GM19238 (cell line): ENCODE measurements at regions not wholly inside any gene's neighbourhood (a gene's known extent, or its start where the extent isn't known, plus 50 kb on each side); places are given as distances from the start of the nearest gene placed in this dataset.

ENCODE experiments used
- DNase-seq: peaks from one replicate; pipeline ENCODE4 v3.0.0; 2011; ENCODE audit warnings: low spot score; ENCODE audit not compliant: insufficient read length

GRCh38 chr17:73952082-73952479 lies 251.4 kb upstream of the RPL38 start:
- no peak for DNase-seq

GRCh38 chr17:73952480-73953205 lies 250.8 kb upstream of the RPL38 start:
- DNase-seq, result peak; percentile 35

- no peak for DNase-seq
These were observed 250.1 kb upstream of the RPL38 start for GRCh38 chr17:73953206-73954033.

- no peak for DNase-seq
These were observed 248.5 kb upstream of the RPL38 start for GRCh38 chr17:73954951-73955350.

- no peak for DNase-seq
These were observed 247.9 kb upstream of the RPL38 start for GRCh38 chr17:73955616-73956015.

- DNase-seq, result no peak
These were observed 247.3 kb upstream of the RPL38 start for GRCh38 chr17:73956169-73956568.

GRCh38 chr17:73956595-73957465 lies 246.6 kb upstream of the RPL38 start:
- DNase-seq, result peak; percentile 46

- no peak for DNase-seq
These were observed 245.9 kb upstream of the RPL38 start for GRCh38 chr17:73957564-73957963.

- no peak for DNase-seq
These were observed 245.0 kb upstream of the RPL38 start for GRCh38 chr17:73958453-73958852.

GRCh38 chr17:73960469-73960868 lies 243.0 kb upstream of the RPL38 start:
- DNase-seq, result no peak

GRCh38 chr17:73962308-73962707 lies 241.2 kb upstream of the RPL38 start:
- DNase-seq, result no peak

- DNase-seq, result no peak
These were observed 234.8 kb upstream of the RPL38 start for GRCh38 chr17:73968680-73969079.

- DNase-seq, result no peak
These were observed 233.5 kb upstream of the RPL38 start for GRCh38 chr17:73969956-73970355.

- DNase-seq, result no peak
These were observed 232.4 kb upstream of the RPL38 start for GRCh38 chr17:73971127-73971526.

GRCh38 chr17:73972056-73972455 lies 231.4 kb upstream of the RPL38 start:
- DNase-seq, result no peak

GRCh38 chr17:73972901-73973300 lies 230.6 kb upstream of the RPL38 start:
- no peak for DNase-seq

GRCh38 chr17:73973586-73974409 lies 229.7 kb upstream of the RPL38 start:
- DNase-seq, result no peak

GRCh38 chr17:73974536-73974935 lies 228.9 kb upstream of the RPL38 start:
- no peak for DNase-seq

- DNase-seq, result no peak
These were observed 227.3 kb upstream of the RPL38 start for GRCh38 chr17:73976147-73976546.

GRCh38 chr17:73976676-73977521 lies 226.6 kb upstream of the RPL38 start:
- no peak for DNase-seq
